B cell (primary cell): ENCODE measurements at regions not wholly inside any gene's neighbourhood (a gene's known extent, or its start where the extent isn't known, plus 50 kb on each side); places are given as distances from the start of the nearest gene placed in this dataset.

Source experiments
- ATAC-seq: fragments of 200-7000 bp; cut with Tn5 transposase; one replicate; pipeline ENCODE4 v1.10.0; 2021; ENCODE audit warnings: low read depth, mild to moderate bottlenecking, moderate number of reproducible peaks, moderate library complexity
- CTCF ChIA-PET: fragments of 350-600 bp; sonication (Branson Sonifier 250); formaldehyde crosslinking; loops from one replicate; lab custom pipeline; 2021; ENCODE audit warnings: antibody characterized with exemption, inconsistent platforms; lab: Charles Lee
- POLR2A ChIA-PET: fragments of 350-600 bp; sonication (Branson Sonifier 250); formaldehyde crosslinking; loops from one replicate; lab custom pipeline; 2021; ENCODE audit warnings: antibody characterized with exemption; lab: Charles Lee
- DNase-seq: peaks from one replicate; pipeline ENCODE4 v3.0.0; 2013
- H2AFZ ChIP-seq: 2 replicates; pipeline ENCODE4 v1.6.1; 2012; ENCODE audit warnings: mild to moderate bottlenecking, low read depth, low read length; ENCODE audit not compliant: insufficient read depth, poor library complexity, severe bottlenecking
- H3K27ac ChIP-seq, 2 donors: 1 replicate in 1 of 2; 2 replicates in 1 of 2; pipeline ENCODE4 v1.5.1; 2012 to 2013; ENCODE audit warnings: low read length in 2 of 2, mild to moderate bottlenecking in 2 of 2, moderate library complexity in 1 of 2
- H3K27me3 ChIP-seq, 4 experiments: fragments of 200-600 bp in 1 of 4; sonication (generic) in 1 of 4; replicated peaks in 1 of 4; 1 replicate in 2 of 4; 2 replicates in 2 of 4; pipeline versions ENCODE4 v1.6.1 to v1.7.0; 2013 to 2016; ENCODE audit warnings: low read length in 3 of 4, mild to moderate bottlenecking in 2 of 4, mixed read lengths in 1 of 4, moderate library complexity in 1 of 4; ENCODE audit not compliant: insufficient read depth in 4 of 4, control insufficient read depth in 3 of 4; ENCODE audit errors: control extremely low read depth in 1 of 4
- H3K36me3 ChIP-seq, 2 experiments: replicated peaks in 1 of 2; 1 replicate in 1 of 2; 2 replicates in 1 of 2; pipeline versions ENCODE4 v1.6.1 to v1.7.1; 2013; ENCODE audit warnings: low read length in 1 of 2; ENCODE audit not compliant: insufficient read depth in 2 of 2, control insufficient read depth in 1 of 2; ENCODE audit errors: control extremely low read depth in 1 of 2, extremely low read depth in 1 of 2
- H3K4me1 ChIP-seq, 2 donors: fragments of 200-600 bp in 1 of 2; sonication (generic) in 1 of 2; 1 replicate in 1 of 2; 2 replicates in 1 of 2; pipeline versions ENCODE4 v1.5.1 to v1.6.1; 2013 to 2017; ENCODE audit warnings: low read length in 2 of 2; ENCODE audit not compliant: control insufficient read depth in 2 of 2, insufficient read depth in 2 of 2
- H3K4me2 ChIP-seq: replicated peaks from 2 replicates; pipeline ENCODE3; 2012; ENCODE audit warnings: mild to moderate bottlenecking, low read depth, low read length; ENCODE audit not compliant: poor library complexity, severe bottlenecking
- H3K4me3 ChIP-seq, 5 experiments: fragments of 200-600 bp in 1 of 5; sonication (generic) in 1 of 5; 1 replicate in 3 of 5; 2 replicates in 2 of 5; pipeline versions ENCODE4 v1.5.1 to v1.7.0; 2011 to 2016; ENCODE audit warnings: low read length in 4 of 5, mild to moderate bottlenecking in 4 of 5, low read depth in 2 of 5, control low read depth in 1 of 5, moderate library complexity in 1 of 5; ENCODE audit not compliant: insufficient read depth in 1 of 5; ENCODE audit errors: control extremely low read depth in 1 of 5, extremely low read depth in 1 of 5
- H3K79me2 ChIP-seq: fragments of 200-600 bp; sonication (generic); one replicate; pipeline ENCODE4 v1.6.0; 2016; ENCODE audit warnings: low read length; ENCODE audit not compliant: control insufficient read depth, insufficient read depth
- H3K9ac ChIP-seq: fragments of 200-600 bp; sonication (generic); 2 replicates; pipeline ENCODE4 v1.6.1; 2017; ENCODE audit warnings: mild to moderate bottlenecking, low read length, moderate library complexity
- H3K9me3 ChIP-seq, 3 donors: one replicate each; pipeline versions ENCODE4 v1.6.1 to v1.7.1; 2013; ENCODE audit warnings: low read length in 2 of 3; ENCODE audit not compliant: control insufficient read depth in 2 of 3, insufficient read depth in 1 of 3; ENCODE audit errors: control extremely low read depth in 1 of 3
- H4K20me1 ChIP-seq: 2 replicates; pipeline ENCODE4 v1.6.0; 2012; ENCODE audit warnings: mild to moderate bottlenecking, low read length; ENCODE audit not compliant: insufficient read depth, control insufficient read depth, poor library complexity, severe bottlenecking
- H3K27ac Mint-ChIP-seq: one replicate; pipeline ENCODE4 v1.8.0; 2021; ENCODE audit warnings: mixed read lengths
- H3K27me3 Mint-ChIP-seq: one replicate; pipeline ENCODE4 v1.8.0; 2021; ENCODE audit warnings: mixed read lengths
- H3K4me1 Mint-ChIP-seq: one replicate; pipeline ENCODE4 v1.8.0; 2021; ENCODE audit warnings: mixed read lengths
- H3K4me3 Mint-ChIP-seq: one replicate; pipeline ENCODE4 v1.8.0; 2021; ENCODE audit warnings: mixed read lengths
- H3K9me3 Mint-ChIP-seq: one replicate; pipeline ENCODE4 v1.8.0; 2022; ENCODE audit warnings: mixed read lengths; ENCODE audit not compliant: insufficient read depth
- EZH2 ChIP-seq: IDR thresholded peaks from 2 replicates; pipeline ENCODE4 v1.6.1; 2012; ENCODE audit warnings: borderline replicate concordance, low read depth, mild to moderate bottlenecking, moderate library complexity, low read length; ENCODE audit not compliant: insufficient read depth, poor library complexity, severe bottlenecking
- WGBS: methylation state at CpG from one replicate; pipeline ENCODE4 v1.1.5; 2013; ENCODE audit warnings: missing lambda C conversion rate; ENCODE audit not compliant: insufficient coverage; 5-methylcytosine and 5-hydroxymethylcytosine counted together
- intact Hi-C: fragments of 100-400 bp; cut with micrococcal nuclease; formaldehyde crosslinking; loops from one replicate; pipeline ENCODE4 v1.10.0; 2022
- TF ChIP-seq, protein P1 (sequence below): fragments of 200-600 bp; IDR thresholded peaks from one replicate; pipeline ENCODE4 v1.8.0; 2022; ENCODE audit warnings: antibody characterized with exemption, mild to moderate bottlenecking

DNA sequence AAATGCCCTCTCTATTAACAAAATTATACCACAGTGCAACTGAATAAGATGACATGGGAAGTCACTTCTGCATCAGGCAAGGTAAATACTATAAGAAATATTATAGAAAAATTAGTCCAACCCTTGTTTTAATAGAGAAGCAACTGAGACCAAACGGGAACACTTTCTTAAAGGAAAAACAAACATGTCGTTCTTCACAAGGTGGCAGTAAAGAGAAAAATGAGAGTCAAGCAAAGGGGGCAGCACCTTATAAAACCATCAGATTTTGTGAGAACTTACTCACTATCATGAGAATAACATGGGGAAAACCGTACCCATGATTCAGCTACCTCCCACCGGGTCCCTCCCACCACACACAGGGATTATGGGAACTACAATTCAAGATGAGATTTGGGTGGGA is 481.7 kb upstream of the CRIM1 start:
- Mint-ChIP-seq H3K4me3 (no peak overlapping the region), H3K27me3 (no peaks in the 10 kb centered on the region), H3K4me1 (no peaks in the 10 kb centered on the region), H3K9me3 (no peaks in the 10 kb centered on the region), H3K27ac (no peak overlapping the region)
- WGBS, result 92% methylated on average over 2 of the region's 4 CpGs
- H3K9ac ChIP-seq, result no peak overlapping the region
- DNase-seq (no peak), ATAC-seq (no peak)
- no peak for TF ChIP-seq EZH2
- TF ChIP-seq, protein P1, sequence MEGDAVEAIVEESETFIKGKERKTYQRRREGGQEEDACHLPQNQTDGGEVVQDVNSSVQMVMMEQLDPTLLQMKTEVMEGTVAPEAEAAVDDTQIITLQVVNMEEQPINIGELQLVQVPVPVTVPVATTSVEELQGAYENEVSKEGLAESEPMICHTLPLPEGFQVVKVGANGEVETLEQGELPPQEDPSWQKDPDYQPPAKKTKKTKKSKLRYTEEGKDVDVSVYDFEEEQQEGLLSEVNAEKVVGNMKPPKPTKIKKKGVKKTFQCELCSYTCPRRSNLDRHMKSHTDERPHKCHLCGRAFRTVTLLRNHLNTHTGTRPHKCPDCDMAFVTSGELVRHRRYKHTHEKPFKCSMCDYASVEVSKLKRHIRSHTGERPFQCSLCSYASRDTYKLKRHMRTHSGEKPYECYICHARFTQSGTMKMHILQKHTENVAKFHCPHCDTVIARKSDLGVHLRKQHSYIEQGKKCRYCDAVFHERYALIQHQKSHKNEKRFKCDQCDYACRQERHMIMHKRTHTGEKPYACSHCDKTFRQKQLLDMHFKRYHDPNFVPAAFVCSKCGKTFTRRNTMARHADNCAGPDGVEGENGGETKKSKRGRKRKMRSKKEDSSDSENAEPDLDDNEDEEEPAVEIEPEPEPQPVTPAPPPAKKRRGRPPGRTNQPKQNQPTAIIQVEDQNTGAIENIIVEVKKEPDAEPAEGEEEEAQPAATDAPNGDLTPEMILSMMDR, result no peak
- peaks cover 0 to 4% (median 0%) of the 10 kb centered on the region in 3 donors for H3K9me3 ChIP-seq
- H3K79me2 ChIP-seq, result no peaks in the 10 kb centered on the region
- POLR2A ChIA-PET, result no interaction called here
- no peak overlapping the region for H2AFZ ChIP-seq
- H3K4me3 ChIP-seq, result no peak overlapping the region
- H3K36me3 ChIP-seq, result no peaks in the 10 kb centered on the region
- no peaks in the 10 kb centered on the region for H4K20me1 ChIP-seq
- CTCF ChIA-PET, result no interaction called here
- H3K27ac ChIP-seq, result no peak overlapping the region
- H3K27me3 ChIP-seq, result no peaks in the 10 kb centered on the region
- intact Hi-C loops, result no loop called here
- H3K4me1 ChIP-seq, result no peaks in the 10 kb centered on the region
- no peak overlapping the region for H3K4me2 ChIP-seq

- H3K79me2 ChIP-seq, result no peaks in the 10 kb centered on the region
- H2AFZ ChIP-seq, result no peak overlapping the region
- no peaks in the 10 kb centered on the region for H3K27me3 ChIP-seq
- ATAC-seq (no peak), DNase-seq (no peak)
- H4K20me1 ChIP-seq, result no peaks in the 10 kb centered on the region
- Mint-ChIP-seq H3K4me3 (no peak overlapping the region), H3K27ac (no peak overlapping the region), H3K27me3 (no peaks in the 10 kb centered on the region), H3K4me1 (no peaks in the 10 kb centered on the region), H3K9me3 (no peaks in the 10 kb centered on the region)
- H3K27ac ChIP-seq, result no peak overlapping the region
- intact Hi-C loops, result no loop called here
- H3K4me1 ChIP-seq, result no peaks in the 10 kb centered on the region
- H3K9ac ChIP-seq, result no peak overlapping the region
- no peaks in the 10 kb centered on the region for H3K36me3 ChIP-seq
- ChIA-PET POLR2A (no interaction called here), CTCF (no interaction called here)
- WGBS, result 80% methylated on average over 6 of the region's 8 CpGs
- H3K9me3 ChIP-seq, result peaks cover 0 to 4% (median 0%) of the 10 kb centered on the region in 3 donors
- H3K4me3 ChIP-seq, result no peak overlapping the region
- TF ChIP-seq, protein P1, result no peak
- H3K4me2 ChIP-seq, result no peak overlapping the region
These were observed 483.9 kb upstream of the CRIM1 start for GRCh38 chr2:35871672-35872071.
